ENCODE measurements at regions not wholly inside any gene's neighbourhood (a gene's known extent, or its start where the extent isn't known, plus 50 kb on each side); places are given as distances from the start of the nearest gene placed in this dataset.

DNA sequence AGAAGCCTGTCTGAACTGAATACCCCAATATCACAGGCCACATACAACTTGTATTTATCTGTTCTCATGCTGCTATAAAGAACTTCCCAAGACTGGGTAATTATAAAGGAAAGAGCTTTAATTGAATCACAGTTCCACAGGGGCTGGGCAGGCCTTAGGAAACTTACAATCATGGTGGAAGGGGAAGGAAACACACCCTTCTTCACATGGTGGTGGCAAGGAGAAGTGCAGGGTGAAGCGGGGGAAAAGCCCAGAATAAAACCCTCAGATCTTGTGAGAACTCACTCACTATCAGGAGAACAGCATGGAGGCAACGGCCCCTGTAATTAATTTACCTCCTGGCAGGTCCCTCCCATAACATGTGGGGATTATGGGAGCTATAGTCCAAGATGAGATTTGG lies 50.3 kb upstream of the FNDC1 start:
- no peak for DNase-seq

DNA sequence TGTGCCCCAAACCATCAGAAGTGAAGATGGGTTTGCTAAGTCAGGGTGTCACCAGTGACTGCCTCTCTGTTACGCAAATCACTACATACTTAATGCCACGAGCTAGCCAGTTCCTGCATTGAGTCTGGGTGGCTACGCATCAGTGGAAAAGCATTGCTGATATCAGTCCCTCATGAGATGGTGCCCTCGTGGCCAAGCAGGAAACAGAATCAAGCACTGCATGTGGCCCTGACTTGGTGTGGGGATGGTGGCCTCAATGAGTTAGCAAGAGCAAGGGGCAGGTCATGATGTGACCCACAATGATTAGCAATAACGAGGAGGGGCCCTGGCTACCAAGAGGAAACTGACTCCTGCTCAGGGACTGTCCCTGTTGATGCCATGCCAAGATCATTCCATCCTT lies 51.6 kb upstream of the FNDC1 start:
- no peak for DNase-seq

DNA sequence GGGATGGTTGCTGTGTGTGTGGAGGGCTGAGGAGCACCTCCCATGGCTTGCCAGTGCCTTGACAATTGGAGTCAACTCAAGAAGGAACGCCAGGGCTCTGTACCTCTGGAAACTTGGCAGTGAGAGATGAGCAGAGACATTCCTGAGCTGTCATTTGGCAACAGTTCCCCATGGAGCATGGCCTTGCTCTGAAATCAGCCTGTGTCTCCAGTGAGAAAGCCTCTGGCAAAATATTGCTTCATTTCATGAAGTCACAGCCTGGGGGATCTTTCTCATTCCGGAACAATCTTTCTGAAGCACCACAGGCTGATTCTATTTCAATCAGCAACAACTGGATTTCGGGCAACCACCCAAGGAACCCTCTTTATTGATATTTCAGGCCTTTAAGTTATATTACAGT lies 52.2 kb upstream of the FNDC1 start:
- no peak for DNase-seq

DNA sequence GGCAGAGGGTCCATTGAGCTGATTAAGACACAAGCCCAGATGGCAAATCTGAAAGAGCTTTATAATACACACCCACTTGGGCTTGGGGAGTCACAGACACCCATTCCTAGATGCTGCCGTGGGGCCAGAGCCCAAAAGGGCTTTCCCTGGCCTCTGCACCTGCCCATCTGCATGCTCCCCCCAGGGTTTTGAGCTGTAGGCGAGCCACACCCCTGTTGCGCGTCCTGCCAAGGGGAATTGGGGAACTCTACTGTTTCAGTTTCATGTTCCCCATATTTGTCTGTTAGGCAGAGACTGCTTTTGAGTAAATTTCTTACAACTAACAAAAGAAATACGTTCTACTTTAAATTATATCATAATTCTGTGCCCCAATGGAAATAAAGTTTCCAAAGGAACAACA lies 52.9 kb upstream of the FNDC1 start:
- DNase-seq = no peak

DNA sequence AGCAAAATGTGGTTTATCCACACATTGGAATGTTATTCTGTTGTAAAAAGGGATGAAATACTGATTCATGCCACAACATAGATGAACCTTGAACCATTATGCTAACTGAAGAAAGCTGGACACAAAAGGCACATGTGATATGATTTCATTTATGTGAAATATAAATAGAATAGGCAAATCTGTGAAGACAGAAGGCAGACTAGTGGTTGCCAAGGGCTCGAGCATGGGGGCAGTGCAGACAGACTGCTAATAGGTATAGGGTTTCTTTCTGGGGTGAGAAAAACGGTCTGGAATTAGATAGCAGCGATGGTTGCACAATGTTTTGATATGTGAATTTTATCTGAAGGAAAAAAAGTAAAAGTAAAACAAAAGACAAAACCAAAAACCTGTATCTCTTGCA lies 54.6 kb upstream of the FNDC1 start:
- DNase-seq = no peak

DNA sequence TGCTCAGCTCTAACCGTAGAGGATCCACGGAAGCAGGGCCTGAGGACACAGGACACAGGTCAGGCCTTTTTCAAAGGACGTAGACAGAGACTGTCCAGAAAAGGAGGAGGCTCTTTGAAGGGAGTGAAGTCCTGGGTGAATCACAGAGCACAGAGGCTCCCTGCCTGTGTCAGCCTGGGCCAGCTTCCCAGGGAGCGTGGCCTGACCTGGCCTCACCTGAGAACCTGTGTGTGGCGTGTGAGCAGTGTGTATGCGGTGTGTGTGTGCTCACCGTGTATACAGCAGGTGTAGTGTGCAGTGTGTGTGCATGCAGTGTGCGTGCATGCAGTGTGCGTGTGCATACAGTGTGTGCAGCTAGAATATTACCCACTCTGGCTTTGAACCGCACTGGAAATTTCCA lies 56.0 kb upstream of the FNDC1 start:
- DNase-seq = no peak

DNA sequence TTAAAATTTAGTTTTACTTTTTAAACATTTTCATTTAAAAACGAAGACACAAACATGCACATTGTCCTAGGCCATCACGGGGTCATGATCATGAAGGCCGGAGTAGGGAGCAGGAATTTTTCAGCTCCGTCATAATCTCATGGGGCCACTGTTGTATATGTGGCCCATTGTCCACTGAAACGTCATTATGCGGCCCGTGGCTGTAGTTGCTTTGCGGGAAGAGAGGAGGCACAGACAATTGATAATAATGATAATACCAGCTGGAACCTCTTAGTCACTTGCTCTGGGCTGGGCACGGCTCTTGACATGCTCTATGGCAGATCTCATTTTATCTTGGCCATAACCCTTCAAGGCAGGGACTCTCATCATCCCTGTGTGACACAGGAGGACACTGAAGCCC lies 56.5 kb upstream of the FNDC1 start:
- no peak for DNase-seq

DNA sequence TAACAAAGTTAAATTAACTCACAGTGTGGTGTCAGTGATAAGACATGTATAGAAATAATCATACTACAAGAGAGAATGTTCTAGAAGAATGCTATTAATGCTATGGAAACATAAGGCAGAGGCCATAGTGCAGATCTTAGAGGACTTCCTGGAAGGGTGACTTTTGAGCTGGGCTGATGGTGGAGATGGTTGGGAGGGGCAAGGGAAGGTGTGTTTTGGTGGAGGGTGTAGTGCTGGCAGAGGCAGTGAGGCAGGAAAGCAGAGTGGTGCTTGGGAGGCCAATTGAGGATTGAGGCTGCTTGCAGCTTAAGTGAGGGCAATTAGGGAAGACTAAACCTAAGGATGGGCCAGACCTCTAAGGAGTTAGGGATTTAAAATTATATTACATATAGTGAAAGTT lies 58.5 kb upstream of the FNDC1 start:
- no peak for DNase-seq

DNA sequence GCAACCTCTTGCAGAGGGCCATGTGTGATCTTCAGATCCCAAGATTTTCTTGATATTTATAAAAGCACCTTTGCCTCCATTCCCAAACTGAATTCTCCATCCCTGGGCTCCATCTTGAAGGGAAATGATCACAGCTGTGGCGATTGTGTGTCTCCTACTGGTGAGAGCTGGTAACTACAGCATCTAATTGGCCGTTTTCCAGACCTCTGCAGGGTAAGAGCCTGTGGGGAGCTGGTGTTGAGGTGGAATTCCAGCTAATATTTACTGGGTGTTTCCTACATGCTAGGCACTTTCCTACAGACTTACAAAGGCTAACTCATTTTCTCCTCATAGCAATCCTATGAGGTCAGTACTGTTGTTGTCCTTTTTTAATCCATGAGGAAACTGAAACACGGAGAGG lies 59.2 kb upstream of the FNDC1 start:
- DNase-seq = peak; percentile 42 to 48

DNA sequence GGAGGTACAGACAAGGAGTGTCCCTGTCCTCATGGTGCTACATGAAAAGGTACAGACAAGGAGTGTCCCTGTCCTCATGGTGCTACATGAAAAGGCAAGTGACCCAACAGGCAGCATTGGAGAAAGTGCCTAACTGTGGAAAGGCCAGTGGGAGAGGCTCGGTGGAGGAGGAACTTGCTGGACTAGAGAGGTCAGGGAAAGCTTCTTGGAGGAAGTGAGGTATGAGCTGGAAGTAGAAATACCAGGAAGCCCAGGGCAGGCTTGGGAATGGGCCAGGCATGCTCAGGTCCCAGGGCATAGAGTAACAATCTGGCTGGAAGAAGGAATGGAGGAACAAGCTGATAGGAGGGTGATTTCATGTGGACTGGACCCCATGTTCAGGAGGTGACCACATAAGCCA lies 59.8 kb upstream of the FNDC1 start:
- peak in 1 of 2 donors; percentile 14 for DNase-seq

DNA sequence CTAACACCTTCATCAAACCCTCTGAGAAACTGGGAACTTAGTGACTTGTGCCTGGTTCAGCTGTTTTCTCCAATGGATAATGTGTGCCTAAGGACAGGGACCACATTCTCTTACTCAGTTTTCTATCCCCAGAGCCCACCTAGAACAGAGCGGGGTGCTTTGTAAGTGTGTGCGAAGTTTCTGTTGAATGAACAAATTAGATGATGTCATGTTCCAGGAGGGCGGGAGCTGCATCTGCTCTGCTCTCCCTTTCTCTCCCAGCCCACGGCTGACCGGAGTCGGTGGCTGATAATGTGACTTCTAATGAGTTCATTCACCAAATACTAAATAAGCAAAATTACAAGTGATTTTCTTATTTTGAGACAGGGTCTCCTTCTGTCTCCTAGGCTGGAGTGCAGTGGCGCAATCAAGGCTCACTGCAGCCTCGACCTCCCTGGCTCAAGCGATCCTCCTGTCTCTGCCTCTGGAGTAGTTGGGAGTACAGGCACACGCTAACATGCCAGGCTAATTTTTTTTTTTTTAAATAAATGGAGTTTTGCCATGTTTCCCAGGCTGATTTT lies 60.7 kb upstream of the FNDC1 start:
- peak in 1 of 2 donors; percentile 14 for DNase-seq

DNA sequence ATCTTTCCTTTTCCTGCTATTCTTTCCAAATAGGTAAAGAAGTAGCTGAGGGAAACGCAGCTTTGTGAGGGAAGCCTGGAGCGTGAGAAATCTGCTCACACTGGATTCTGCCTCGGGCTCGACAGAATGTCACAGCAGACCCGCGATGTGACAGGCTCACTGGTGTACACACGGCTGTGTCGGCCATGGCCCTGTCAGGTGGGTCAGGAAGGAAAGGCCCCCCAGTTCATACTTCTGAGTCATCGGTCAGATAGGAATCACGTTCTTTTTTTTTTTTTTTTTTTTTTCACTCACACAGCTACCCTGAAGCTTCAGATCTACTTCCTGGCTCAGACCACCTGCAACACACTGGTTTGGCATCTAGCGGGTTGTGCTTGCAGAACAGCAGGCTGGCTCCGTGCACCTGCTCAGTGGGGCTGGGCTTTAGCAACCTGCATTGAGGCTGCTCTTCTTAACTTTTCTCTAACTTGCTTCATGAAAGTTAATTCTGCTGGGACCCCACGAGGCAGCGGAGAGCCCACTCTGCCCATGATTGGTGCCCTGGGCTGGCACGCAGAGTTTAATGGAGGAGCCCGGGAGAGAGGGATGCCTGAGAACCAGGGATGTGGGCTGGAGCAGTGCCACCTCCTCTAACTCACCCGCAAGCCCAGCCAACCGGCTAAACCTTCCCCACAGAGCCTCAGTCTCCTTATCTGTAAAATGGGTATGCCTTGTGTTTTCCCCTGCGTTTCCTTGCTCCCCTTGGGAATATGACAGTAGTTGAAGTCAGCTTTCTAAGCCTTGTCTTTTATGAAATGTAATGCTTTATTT lies 61.5 kb upstream of the FNDC1 start:
- DNase-seq = peak; percentile 50 to 54

DNA sequence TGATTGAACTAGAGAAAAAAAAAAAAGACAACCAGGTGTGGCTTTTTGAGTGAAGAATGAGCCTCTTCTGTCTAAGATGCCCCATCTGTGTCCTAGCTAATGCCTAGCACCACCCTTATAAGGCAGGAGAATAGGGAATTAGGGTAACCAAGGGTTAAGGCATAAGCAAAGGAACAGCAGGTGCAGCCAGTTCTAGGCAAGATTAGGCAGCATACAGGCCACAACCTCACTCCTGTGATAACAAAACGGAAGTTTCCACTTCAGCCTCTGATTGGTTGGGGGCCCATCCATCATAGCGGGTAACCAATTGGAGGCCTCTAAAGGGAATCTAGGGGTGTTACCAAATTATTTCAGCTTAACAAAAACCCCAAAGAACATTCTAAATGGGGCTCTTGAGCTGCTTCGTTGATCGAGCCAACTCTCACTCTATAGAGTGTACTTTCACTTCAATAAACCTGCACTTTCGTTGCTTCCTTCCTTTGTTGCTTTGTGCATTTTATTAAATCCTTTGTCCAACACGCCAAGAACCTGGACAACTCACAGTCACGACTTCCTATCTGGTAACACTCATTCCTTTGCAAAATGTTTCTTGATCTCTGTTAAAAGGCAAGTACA lies 61.9 kb upstream of the TAGAP start:
- DNase-seq = peak; percentile 91 to 95

DNA sequence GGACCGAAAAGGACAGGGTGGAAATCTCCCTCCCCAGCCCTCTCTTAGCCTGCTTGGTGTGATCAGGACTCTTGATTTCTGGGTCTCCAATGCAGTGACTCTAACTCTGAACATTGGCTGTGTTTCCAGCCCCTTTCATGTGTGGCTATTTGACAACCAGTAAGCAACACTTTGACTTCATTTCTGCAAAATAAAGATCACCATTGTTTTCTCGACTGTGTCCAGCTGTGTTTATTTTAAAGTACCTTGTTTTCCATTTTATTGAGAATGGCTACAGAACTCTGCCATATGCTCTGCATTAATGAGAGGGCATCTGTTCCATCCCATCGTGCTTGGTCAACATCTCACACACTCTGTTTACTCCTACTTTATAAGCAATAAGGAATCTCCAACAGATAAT lies 60.9 kb upstream of the TAGAP start:
- DNase-seq = no peak

DNA sequence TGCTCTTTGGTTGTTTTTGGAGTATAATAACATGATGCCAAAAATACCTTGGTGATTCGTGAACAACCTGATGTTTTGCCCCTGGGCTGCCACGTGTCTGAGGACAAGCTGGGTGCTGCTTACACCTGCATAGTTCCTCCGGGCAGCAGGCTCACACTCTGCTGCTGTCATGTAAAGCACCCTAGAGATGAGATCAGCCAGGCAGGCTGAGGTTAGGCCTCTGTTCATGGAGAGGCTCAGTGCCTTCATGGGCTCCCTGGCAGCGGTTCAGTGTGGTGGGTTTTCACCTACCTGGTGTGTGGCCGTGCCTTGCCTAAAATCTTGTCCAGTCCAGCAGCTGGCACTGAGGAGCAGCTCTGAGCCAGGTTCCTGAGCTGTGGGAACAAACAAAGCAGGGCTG lies 60.1 kb upstream of the TAGAP start:
- no peak for DNase-seq

DNA sequence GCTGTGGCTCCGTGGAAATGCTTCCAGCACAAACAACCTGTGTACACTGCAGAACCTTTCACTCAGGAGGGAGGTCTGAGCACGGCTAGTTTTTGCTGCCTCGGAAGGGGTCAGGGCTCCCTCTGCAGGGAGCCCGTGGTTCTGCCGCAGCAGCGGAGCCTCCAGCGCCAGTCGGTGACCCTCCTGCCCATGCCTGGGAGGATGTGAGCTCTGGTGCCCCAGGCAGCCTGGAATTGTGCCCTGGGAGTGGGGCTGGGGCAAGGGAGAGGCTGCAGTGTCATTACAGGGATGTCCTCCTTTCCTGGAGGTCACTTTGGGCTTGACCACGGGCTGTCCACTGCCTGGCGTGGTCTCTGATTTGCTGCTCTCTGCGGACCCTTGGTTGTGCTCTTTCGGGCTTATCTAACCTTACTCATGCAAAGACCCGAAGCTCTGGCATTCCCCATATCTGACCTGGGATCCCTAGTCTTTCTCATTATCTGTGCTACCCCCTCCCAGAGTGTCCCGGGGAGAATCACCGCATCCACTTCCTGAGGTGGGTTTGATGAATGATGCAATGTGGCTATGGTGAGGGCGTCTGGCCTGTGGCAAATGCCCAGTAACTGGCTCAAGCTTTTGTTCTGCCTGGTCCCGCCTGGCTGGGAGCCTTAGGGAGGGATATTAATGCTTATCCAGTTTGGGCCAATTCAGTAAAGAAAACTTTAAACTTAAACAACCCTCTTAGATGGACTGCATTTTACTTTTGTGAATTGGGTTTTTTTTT lies 59.6 kb upstream of the TAGAP start:
- DNase-seq = peak; percentile 83 to 84

DNA sequence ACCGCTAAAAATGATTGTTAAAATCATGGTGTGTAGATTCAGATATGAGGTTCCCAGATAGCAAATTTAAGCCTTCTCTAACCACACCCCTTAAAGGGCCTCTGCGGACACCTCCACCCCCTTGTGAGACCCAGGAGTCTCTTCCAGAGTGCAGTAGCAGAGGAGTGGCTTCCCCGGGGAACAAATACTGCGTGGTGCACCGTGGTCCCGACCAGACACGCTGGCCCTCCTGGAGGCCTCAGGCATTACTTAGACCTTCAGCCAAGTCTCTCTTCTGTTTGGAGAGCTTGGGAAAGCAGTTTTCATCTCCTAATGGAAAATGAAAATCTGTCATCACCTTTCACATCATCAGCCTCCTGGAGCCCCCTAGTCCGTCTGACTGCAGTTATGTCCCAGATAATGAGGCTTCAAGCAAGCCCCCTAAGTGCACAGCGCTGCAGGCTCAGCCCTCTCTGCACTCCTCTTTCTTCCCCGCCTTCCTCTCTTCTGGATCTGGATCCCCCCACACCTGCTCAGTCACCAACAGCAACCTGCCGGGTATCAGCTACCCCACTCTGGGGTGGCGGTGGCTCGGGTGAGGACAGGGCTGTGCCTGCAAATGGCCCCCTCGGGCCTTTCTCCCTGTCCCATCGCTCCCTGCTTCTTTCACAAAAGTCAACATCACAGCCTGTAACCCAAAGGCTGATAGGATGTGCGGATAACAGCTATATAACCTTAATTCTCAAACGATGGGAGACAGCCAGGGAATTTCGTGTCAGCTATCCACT lies 58.8 kb upstream of the TAGAP start:
- no peak for DNase-seq

DNA sequence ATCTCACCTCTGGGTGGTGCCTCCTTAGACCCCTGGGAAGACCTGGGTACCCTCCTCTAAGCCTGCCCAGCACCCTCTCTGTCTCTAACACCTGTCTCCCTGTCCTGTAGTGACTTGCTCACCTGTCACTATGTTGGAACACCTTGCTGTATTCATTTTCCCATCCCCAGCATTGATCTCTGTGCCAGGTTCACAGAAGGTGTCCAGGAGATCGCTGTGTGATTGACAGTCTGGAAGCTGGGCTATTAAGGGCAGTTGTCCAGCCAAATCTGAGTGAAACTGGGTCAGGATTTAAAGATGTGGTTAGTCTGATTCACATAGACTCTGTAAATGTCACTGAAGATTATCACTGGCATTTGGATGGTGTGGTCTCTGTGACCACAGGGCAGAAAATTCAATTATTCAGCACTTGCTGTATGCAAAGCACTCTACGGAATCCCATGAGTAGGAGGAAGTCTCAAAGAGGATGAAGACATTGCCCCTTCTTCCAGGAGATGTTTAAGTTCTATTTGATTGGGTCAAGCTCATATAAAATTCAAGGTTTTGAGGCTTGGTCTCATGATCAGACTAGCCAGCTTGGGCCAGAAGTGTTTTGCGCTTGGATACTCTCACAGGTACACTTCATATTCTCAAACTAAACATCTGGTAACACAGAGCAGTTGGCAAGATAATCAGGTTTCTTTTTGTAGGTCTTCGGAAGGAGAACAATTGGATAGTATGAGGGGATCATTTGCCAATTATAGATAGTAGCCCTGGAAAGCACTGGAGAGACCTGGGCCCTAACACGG lies 57.8 kb upstream of the TAGAP start:
- DNase-seq = no peak

DNA sequence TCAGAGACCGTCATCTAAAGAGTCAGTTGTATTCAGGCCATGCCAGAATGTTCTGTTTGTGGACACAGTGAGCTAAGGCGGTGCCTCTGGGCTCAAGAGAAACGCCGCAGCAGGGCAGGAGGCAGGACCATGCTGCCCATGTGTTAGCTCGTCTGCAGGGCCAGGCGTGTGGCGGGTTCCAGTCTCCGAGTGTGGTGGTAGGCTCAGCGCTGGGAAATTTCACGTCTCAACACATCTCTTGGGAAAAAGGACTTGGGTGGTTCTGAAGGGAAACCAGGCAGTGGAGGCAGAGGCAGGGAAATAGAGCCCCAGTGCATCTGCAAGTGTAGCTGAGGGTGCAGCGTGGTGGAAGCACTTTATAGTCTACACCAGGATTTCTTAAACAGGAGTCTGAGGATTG lies 56.9 kb upstream of the TAGAP start:
- DNase-seq = no peak

DNA sequence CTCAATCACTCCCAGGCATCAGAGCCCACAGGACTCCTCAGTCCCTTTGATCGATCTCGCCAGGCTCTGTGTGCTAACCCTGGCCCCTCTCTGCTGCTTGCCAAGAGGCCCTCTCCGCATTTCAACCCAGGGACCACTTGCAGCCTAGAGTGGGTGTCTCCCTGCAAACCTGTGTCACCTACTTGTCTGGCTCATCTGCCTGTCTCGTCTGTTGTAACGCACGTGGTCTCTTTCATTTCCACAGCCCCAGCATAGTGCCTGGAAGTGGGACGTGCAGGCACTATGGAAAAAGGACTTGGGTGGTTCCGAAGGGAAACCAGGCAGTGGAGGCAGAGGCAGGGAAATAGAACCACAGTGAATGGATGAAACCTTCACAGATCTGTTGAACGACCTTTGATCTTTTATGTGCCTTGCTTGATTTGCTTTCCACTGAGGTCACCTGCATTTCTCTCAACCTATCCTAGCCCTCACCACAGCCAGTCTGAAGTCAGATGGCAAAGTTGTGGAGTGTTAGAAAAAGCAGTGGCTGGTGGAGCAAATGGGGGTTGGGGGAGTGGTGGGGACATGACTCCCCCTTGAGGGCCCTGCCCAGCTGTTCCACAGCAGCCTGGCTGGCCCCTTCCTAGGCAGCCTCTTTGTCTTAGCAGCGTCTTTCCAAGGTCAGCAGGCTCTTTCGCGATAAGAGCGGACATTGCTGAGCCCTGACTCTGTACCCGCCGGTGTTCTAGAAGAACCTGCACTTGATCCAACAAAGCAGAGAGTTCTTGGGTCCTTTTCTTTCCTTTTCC lies 55.8 kb upstream of the TAGAP start:
- no peak for DNase-seq

DNA sequence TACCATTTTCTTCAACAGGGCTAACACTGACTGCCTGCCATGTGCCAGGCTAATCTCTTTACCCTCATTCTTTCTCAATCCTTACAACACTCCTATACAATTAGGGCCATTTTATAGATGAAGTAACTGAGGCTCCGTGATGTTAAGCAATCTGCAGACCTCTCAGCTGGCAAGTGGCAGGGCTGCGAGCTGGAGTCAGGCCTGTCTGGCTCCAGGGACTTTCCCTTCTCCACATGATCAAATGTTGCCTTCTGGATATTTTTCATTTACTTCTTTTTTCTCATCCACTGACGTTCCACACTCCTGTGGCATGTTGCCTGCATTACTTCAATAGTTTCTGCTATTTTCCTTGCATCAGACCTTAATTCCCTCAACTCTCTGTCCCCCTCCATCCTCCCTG lies 55.2 kb upstream of the TAGAP start:
- DNase-seq = no peak
